Activated CD8-positive, alpha-beta T cell treated with anti-CD3 and anti-CD28 coated beads for 36 hours (primary cell): ENCODE measurements at regions not wholly inside any gene's neighbourhood (a gene's known extent, or its start where the extent isn't known, plus 50 kb on each side); places are given as distances from the start of the nearest gene placed in this dataset.

ENCODE experiments used
- ATAC-seq: fragments of 200-7000 bp; cut with Tn5 transposase; one replicate; pipeline ENCODE4 v1.10.0; 2021; ENCODE audit warnings: mild to moderate bottlenecking, moderate library complexity
- CTCF ChIA-PET: fragments of 350-600 bp; sonication (Branson Sonifier 250); formaldehyde crosslinking; loops from one replicate; lab custom pipeline; 2021; ENCODE audit warnings: antibody characterized with exemption; lab: Charles Lee
- POLR2A ChIA-PET: fragments of 350-600 bp; sonication (Branson Sonifier 250); formaldehyde crosslinking; loops from one replicate; lab custom pipeline; 2021; ENCODE audit warnings: antibody characterized with exemption; lab: Charles Lee
- DNase-seq: peaks from one replicate; pipeline ENCODE4 v3.0.0-alpha.2; 2020
- H3K27ac Mint-ChIP-seq: one replicate; pipeline ENCODE4 v1.8.0; 2021; ENCODE audit warnings: mild to moderate bottlenecking, mixed read lengths
- H3K27me3 Mint-ChIP-seq: one replicate; pipeline ENCODE4 v1.8.0; 2021; ENCODE audit warnings: mixed read lengths
- H3K36me3 Mint-ChIP-seq: one replicate; pipeline ENCODE4 v1.8.0; 2021; ENCODE audit warnings: low read depth, mixed read lengths
- H3K4me1 Mint-ChIP-seq: one replicate; pipeline ENCODE4 v1.8.0; 2021; ENCODE audit warnings: low read depth, mixed read lengths
- H3K4me3 Mint-ChIP-seq: one replicate; pipeline ENCODE4 v1.8.0; 2021; ENCODE audit warnings: mild to moderate bottlenecking, moderate library complexity, mixed read lengths
- H3K9me3 Mint-ChIP-seq: one replicate; pipeline ENCODE4 v1.8.0; 2021; ENCODE audit warnings: mixed read lengths
- intact Hi-C: fragments of 100-400 bp; cut with micrococcal nuclease; formaldehyde crosslinking; loops from one replicate; pipeline ENCODE4 v1.10.0; 2022
- TF ChIP-seq, protein P1 (sequence below): fragments of 200-600 bp; IDR thresholded peaks from one replicate; pipeline ENCODE4 v1.8.0; 2022; ENCODE audit warnings: antibody characterized with exemption, mild to moderate bottlenecking

DNA sequence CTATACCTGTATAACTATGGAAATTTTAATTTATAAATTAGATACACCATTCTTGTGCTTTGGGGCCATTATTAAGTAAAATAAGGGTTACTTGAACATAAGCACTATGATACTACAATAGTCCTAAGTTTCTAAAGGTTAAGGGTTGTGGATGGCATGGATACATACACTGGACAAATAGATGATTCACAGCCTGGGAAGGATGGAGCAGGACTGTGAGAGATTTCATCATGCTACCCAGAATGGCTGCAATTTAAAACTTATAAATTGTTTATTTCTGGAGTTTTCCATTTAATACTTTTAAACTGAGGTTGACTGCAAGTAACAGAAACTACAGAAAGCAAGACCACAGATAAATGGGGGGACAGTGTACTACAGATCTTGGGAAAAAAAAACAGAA lies 295.8 kb upstream of the ZNF804A start:
- no peak overlapping the region for H3K27ac Mint-ChIP-seq
- H3K4me1 Mint-ChIP-seq: no peaks in the 10 kb centered on the region
- H3K27me3 Mint-ChIP-seq: no peaks in the 10 kb centered on the region
- intact Hi-C loops: no loop called here
- H3K36me3 Mint-ChIP-seq: no peaks in the 10 kb centered on the region
- CTCF ChIA-PET: no interaction called here
- ATAC-seq (no peak), DNase-seq (no peak)
- peaks cover 4% of the 10 kb centered on the region for H3K9me3 Mint-ChIP-seq
- POLR2A ChIA-PET: no interaction called here
- no peak overlapping the region for H3K4me3 Mint-ChIP-seq
- TF ChIP-seq, protein P1, sequence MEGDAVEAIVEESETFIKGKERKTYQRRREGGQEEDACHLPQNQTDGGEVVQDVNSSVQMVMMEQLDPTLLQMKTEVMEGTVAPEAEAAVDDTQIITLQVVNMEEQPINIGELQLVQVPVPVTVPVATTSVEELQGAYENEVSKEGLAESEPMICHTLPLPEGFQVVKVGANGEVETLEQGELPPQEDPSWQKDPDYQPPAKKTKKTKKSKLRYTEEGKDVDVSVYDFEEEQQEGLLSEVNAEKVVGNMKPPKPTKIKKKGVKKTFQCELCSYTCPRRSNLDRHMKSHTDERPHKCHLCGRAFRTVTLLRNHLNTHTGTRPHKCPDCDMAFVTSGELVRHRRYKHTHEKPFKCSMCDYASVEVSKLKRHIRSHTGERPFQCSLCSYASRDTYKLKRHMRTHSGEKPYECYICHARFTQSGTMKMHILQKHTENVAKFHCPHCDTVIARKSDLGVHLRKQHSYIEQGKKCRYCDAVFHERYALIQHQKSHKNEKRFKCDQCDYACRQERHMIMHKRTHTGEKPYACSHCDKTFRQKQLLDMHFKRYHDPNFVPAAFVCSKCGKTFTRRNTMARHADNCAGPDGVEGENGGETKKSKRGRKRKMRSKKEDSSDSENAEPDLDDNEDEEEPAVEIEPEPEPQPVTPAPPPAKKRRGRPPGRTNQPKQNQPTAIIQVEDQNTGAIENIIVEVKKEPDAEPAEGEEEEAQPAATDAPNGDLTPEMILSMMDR: no peak

DNA sequence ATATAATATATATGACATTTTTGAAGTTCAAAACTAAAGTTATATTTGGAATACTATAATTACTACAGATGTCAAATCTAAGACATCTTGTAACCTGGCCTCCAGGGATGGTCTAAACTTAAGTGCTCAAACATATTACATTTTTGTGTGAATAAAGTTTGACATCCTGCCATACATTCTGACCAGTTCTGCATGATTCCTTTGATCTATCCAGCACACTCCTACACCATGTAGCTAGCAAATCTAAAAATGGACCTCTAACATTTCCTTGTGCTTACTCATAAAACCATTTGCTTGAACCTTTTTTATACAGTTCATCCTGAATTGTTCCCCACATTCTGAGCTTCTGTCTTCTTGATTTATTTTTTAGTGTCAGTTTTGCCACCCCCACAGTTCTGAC lies 294.3 kb upstream of the ZNF804A start:
- DNase-seq: no peak
- no peak for ATAC-seq
- intact Hi-C loops: no loop called here
- POLR2A ChIA-PET: no interaction called here
- Mint-ChIP-seq H3K27ac (no peak overlapping the region), H3K9me3 (peaks cover 4% of the 10 kb centered on the region), H3K4me1 (no peaks in the 10 kb centered on the region), H3K36me3 (no peaks in the 10 kb centered on the region), H3K27me3 (no peaks in the 10 kb centered on the region), H3K4me3 (no peak overlapping the region)
- TF ChIP-seq, protein P1: no peak
- CTCF ChIA-PET: no interaction called here

DNA sequence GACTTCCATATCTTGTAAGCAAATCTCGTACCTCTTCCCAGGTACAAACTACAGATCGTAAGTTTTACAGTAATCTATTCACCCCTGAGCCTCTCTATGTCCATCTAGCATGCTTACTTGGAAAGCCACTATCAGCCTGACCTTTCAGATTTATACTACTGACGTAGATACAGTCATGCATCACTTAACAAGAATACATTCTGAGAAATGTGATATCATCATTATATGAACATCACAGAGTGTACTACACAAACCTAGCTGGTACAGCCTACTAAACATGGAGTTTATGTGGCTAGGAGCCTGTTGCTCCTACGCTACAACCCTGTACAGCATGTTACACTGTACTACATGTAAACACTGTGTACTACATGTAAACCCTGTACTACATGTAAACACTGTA lies 293.2 kb upstream of the ZNF804A start:
- H3K4me1 Mint-ChIP-seq: no peaks in the 10 kb centered on the region
- POLR2A ChIA-PET: no interaction called here
- DNase-seq (no peak), ATAC-seq (no peak)
- no peaks in the 10 kb centered on the region for H3K36me3 Mint-ChIP-seq
- no peaks in the 10 kb centered on the region for H3K27me3 Mint-ChIP-seq
- TF ChIP-seq, protein P1: no peak
- intact Hi-C loops: no loop called here
- no peak overlapping the region for H3K4me3 Mint-ChIP-seq
- peaks cover 4% of the 10 kb centered on the region for H3K9me3 Mint-ChIP-seq
- H3K27ac Mint-ChIP-seq: no peak overlapping the region
- CTCF ChIA-PET: no interaction called here

DNA sequence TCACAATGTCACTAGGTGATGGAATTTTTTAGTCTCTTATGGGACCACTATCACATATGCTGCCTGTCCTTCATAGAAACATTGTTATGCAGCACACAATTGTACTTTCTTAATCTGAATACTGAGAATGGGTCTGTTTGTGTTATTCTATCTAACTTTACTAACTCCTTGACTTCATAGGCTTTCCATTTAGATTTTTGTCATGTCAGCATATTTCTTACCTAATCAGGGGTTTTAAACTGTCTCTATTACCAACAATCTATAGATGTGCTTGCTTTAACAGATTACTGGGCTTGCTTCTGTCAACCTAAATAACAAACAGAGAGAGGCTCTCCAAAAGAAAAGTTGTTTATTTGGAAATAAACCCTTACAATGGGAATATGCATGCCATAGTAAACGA lies 289.6 kb upstream of the ZNF804A start:
- ATAC-seq (no peak), DNase-seq (no peak)
- ChIA-PET POLR2A (no interaction called here), CTCF (no interaction called here)
- H3K27me3 Mint-ChIP-seq: no peaks in the 10 kb centered on the region
- TF ChIP-seq, protein P1: no peak
- H3K36me3 Mint-ChIP-seq: no peaks in the 10 kb centered on the region
- no peak overlapping the region for H3K4me3 Mint-ChIP-seq
- intact Hi-C loops: no loop called here
- no peaks in the 10 kb centered on the region for H3K4me1 Mint-ChIP-seq
- H3K27ac Mint-ChIP-seq: no peak overlapping the region
- peaks cover 4% of the 10 kb centered on the region for H3K9me3 Mint-ChIP-seq

DNA sequence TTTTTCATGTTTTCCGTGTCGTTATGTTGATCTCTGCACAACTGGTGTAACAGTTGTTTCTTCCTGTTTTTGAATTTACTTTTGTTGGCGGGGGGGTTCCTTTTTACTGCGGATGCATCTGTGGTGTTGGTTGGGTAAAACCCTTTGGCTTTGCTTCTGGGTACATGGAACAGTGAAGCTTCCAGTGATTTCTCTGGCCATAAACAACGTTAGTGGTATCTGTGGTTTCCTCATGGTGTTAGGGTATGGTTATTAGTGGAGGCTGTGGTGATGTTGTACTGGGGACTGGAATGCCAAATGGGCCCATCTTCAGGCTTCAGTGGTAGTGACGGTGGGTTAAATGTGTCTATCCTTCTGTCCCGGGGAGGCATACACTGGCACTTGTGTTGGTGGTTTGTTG lies 285.4 kb upstream of the ZNF804A start:
- CTCF ChIA-PET: no interaction called here
- POLR2A ChIA-PET: no interaction called here
- no peak overlapping the region for H3K27ac Mint-ChIP-seq
- H3K36me3 Mint-ChIP-seq: no peaks in the 10 kb centered on the region
- DNase-seq: no peak
- no peaks in the 10 kb centered on the region for H3K4me1 Mint-ChIP-seq
- TF ChIP-seq, protein P1: no peak
- no peak for ATAC-seq
- H3K27me3 Mint-ChIP-seq: no peaks in the 10 kb centered on the region
- peaks cover 1% of the 10 kb centered on the region for H3K9me3 Mint-ChIP-seq
- intact Hi-C loops: no loop called here
- no peak overlapping the region for H3K4me3 Mint-ChIP-seq
